PC-3 (cell line): ENCODE measurements at regions not wholly inside any gene's neighbourhood (a gene's known extent, or its start where the extent isn't known, plus 50 kb on each side); places are given as distances from the start of the nearest gene placed in this dataset.

Experiments
- ATAC-seq: fragments of 200-7000 bp; cut with Tn5 transposase; 2 replicates; pipeline ENCODE4 v1.9.1; 2020; ENCODE audit warnings: mild to moderate bottlenecking, moderate library complexity
- BruUV-seq: library from RNA; stranded (reverse); fragments of 400-500 nt; replicated peaks from 2 replicates; lab custom pipeline; 2021; lab: Mats Ljungman, UMichigan
- CTCF ChIA-PET: fragments of 300-600 bp; sonication (Branson Sonifier 250); formaldehyde crosslinking; loops from one replicate; lab custom pipeline; 2022; ENCODE audit warnings: antibody characterized with exemption; lab: Charles Lee
- POLR2A ChIA-PET: fragments of 300-600 bp; sonication (Branson Sonifier 250); formaldehyde crosslinking; loops from one replicate; lab custom pipeline; 2022; ENCODE audit warnings: antibody characterized with exemption; ENCODE audit not compliant: unreplicated experiment; lab: Charles Lee
- DNase-seq: peaks from one replicate; pipeline ENCODE4 v3.0.0-alpha.2; 2015
- H2AFZ ChIP-seq: fragments of 300-600 bp; sonication (generic); 2 replicates; pipeline ENCODE4 v1.6.0; 2016; ENCODE audit warnings: antibody characterized with exemption, low read length
- H3F3A ChIP-seq: fragments of 300-600 bp; sonication (generic); one replicate; pipeline ENCODE4 v1.6.0; 2017; ENCODE audit warnings: antibody characterized with exemption, low read length, control low read depth, mild to moderate bottlenecking; ENCODE audit not compliant: unreplicated experiment
- H3K27ac ChIP-seq: fragments of 300-600 bp; sonication (generic); 2 replicates; pipeline ENCODE4 v1.5.1; 2016; ENCODE audit warnings: mild to moderate bottlenecking, low read length
- H3K27me3 ChIP-seq: fragments of 300-600 bp; sonication (generic); 2 replicates; pipeline ENCODE4 v1.6.1; 2016; ENCODE audit warnings: low read length, mixed read lengths
- H3K36me3 ChIP-seq: fragments of 300-600 bp; sonication (generic); 2 replicates; pipeline ENCODE4 v1.6.1; 2016; ENCODE audit warnings: low read depth, mixed run types, low read length, mixed read lengths
- H3K4me1 ChIP-seq: fragments of 300-600 bp; sonication (generic); 2 replicates; pipeline ENCODE4 v1.5.1; 2016; ENCODE audit warnings: low read length; ENCODE audit not compliant: insufficient read depth
- H3K4me2 ChIP-seq: fragments of 300-600 bp; sonication (generic); 2 replicates; pipeline ENCODE4 v1.6.0; 2016; ENCODE audit warnings: low read length
- H3K4me3 ChIP-seq: fragments of 300-600 bp; sonication (generic); 2 replicates; pipeline ENCODE4 v1.5.1; 2016; ENCODE audit warnings: mild to moderate bottlenecking, low read length, mixed read lengths
- H3K79me2 ChIP-seq: fragments of 300-600 bp; sonication (generic); 2 replicates; pipeline ENCODE4 v1.6.1; 2017; ENCODE audit warnings: low read length, mixed read lengths
- H3K9ac ChIP-seq: fragments of 300-600 bp; sonication (generic); 2 replicates; pipeline ENCODE4 v1.6.0; 2016; ENCODE audit warnings: mild to moderate bottlenecking, low read length
- H3K9me2 ChIP-seq: fragments of 300-600 bp; sonication (generic); replicated peaks from 2 replicates; pipeline ENCODE4 v1.6.1; 2016; ENCODE audit warnings: mixed run types, low read length, mixed read lengths
- H3K9me3 ChIP-seq: fragments of 300-600 bp; sonication (generic); 2 replicates; pipeline ENCODE4 v1.6.1; 2016; ENCODE audit warnings: low read length, mixed read lengths
- H4K20me1 ChIP-seq: fragments of 300-600 bp; sonication (generic); 2 replicates; pipeline ENCODE4 v1.6.1; 2016; ENCODE audit warnings: low read length, mixed read lengths
- CTCF ChIP-seq: fragments of 300-600 bp; sonication (generic); conservative IDR thresholded peaks from 2 replicates; pipeline ENCODE4 v1.5.1; 2017; ENCODE audit warnings: antibody characterized with exemption, low read depth, mild to moderate bottlenecking, low read length
- EZH2 ChIP-seq: fragments of 300-600 bp; sonication (generic); IDR thresholded peaks from one replicate; pipeline ENCODE4 v1.6.1; 2017; ENCODE audit warnings: antibody characterized with exemption, mild to moderate bottlenecking, low read length; ENCODE audit not compliant: unreplicated experiment
- EZH2phosphoT487 ChIP-seq: fragments of 300-600 bp; sonication (generic); IDR thresholded peaks from 2 replicates; pipeline ENCODE4 v1.6.1; 2018; ENCODE audit warnings: mild to moderate bottlenecking, antibody characterized with exemption, low read length, borderline replicate concordance
- intact Hi-C: fragments of 100-400 bp; cut with micrococcal nuclease; formaldehyde crosslinking; loops from 2 replicates; pipeline ENCODE4 v1.9.0; 2023

GRCh38 chrX:63927848-63928247, 142.8 kb upstream of the ARHGEF9 start:
- intact Hi-C loops = no loop called here
- POLR2A ChIA-PET = no interaction called here

GRCh38 chrX:63922221-63922620, 137.2 kb upstream of the ARHGEF9 start:
- DNase-seq (peak; percentile 30), ATAC-seq (no peak)
- no peaks in the 10 kb centered on the region for H3K9me3 ChIP-seq
- H3K9ac ChIP-seq = no peak overlapping the region
- H2AFZ ChIP-seq = no peak overlapping the region
- CTCF ChIA-PET = no interaction called here
- no peaks in the 10 kb centered on the region for H3K9me2 ChIP-seq
- BruUV-seq = no TSS peak
- POLR2A ChIA-PET = no interaction called here
- no peaks in the 10 kb centered on the region for H4K20me1 ChIP-seq
- no peaks in the 10 kb centered on the region for H3K4me1 ChIP-seq
- no peak overlapping the region for H3K27ac ChIP-seq
- H3K79me2 ChIP-seq = no peaks in the 10 kb centered on the region
- no peak overlapping the region for H3K4me3 ChIP-seq
- TF ChIP-seq EZH2phosphoT487 (no peak), EZH2 (no peak), CTCF (no peak)
- H3K4me2 ChIP-seq = no peak overlapping the region
- no peaks in the 10 kb centered on the region for H3K27me3 ChIP-seq
- intact Hi-C loops = no loop called here
- no peaks in the 10 kb centered on the region for H3K36me3 ChIP-seq
- H3F3A ChIP-seq = no peaks in the 10 kb centered on the region

More at GRCh38 chrX:63927848-63928247, 142.8 kb upstream of the ARHGEF9 start:
- Histone ChIP-seq H3K27me3 (no peaks in the 10 kb centered on the region), H3K9me2 (no peaks in the 10 kb centered on the region), H3K79me2 (no peaks in the 10 kb centered on the region), H2AFZ (no peak overlapping the region), H3K4me1 (no peaks in the 10 kb centered on the region), H3K27ac (no peak overlapping the region), H3K4me3 (no peak overlapping the region), H3K4me2 (no peak overlapping the region), H3K36me3 (no peaks in the 10 kb centered on the region), H4K20me1 (no peaks in the 10 kb centered on the region), H3K9ac (no peak overlapping the region), H3F3A (no peaks in the 10 kb centered on the region), H3K9me3 (no peaks in the 10 kb centered on the region)
- TF ChIP-seq EZH2 (no peak), EZH2phosphoT487 (no peak), CTCF (no peak)
- DNase-seq (no peak), ATAC-seq (no peak)
- BruUV-seq = no TSS peak
- CTCF ChIA-PET = no interaction called here

DNA sequence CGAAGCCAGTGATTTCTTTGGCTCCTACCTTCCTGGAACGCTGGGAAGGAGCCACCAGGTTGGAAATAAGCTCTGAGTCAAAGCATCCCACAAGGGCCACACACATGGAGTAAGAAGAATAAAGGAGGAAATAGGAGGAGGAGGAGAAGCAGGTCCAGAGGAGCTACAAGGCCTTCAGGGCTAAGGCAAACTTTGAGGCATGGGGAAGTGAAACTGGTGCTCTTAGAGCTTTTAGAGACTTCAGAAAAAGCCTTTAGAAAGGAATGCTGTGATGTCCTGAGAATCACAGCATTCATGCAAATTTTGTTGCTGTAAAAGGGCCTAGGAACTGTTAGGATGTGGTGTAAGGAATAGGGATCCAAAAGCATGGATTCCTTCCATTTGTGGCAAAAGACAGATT, 135.9 kb upstream of the ARHGEF9 start:
- intact Hi-C loops = no loop called here
- no peaks in the 10 kb centered on the region for H3K36me3 ChIP-seq
- no peak overlapping the region for H3K4me3 ChIP-seq
- no peak for TF ChIP-seq EZH2
- no peak for TF ChIP-seq CTCF
- no peak for TF ChIP-seq EZH2phosphoT487
- no peaks in the 10 kb centered on the region for H3K79me2 ChIP-seq
- H3K9ac ChIP-seq = no peak overlapping the region
- H3K9me2 ChIP-seq = no peaks in the 10 kb centered on the region
- no peak overlapping the region for H2AFZ ChIP-seq
- no peaks in the 10 kb centered on the region for H4K20me1 ChIP-seq
- CTCF ChIA-PET = no interaction called here
- DNase-seq = no peak
- no peak overlapping the region for H3K27ac ChIP-seq
- no peaks in the 10 kb centered on the region for H3K27me3 ChIP-seq
- no peaks in the 10 kb centered on the region for H3K9me3 ChIP-seq
- no peak overlapping the region for H3K4me2 ChIP-seq
- no peaks in the 10 kb centered on the region for H3F3A ChIP-seq
- POLR2A ChIA-PET = no interaction called here
- BruUV-seq = no TSS peak
- no peak for ATAC-seq
- no peaks in the 10 kb centered on the region for H3K4me1 ChIP-seq
